Right cardiac atrium (tissue), 5 donors: ENCODE measurements at regions not wholly inside any gene's neighbourhood (a gene's known extent, or its start where the extent isn't known, plus 50 kb on each side); places are given as distances from the start of the nearest gene placed in this dataset.
"Not testable (repeated sequence)": the region's sequence is repeated elsewhere in the genome, so short reads cannot be mapped to it uniquely, and the experiment has no call there.

ENCODE experiments used
- ATAC-seq, 2 donors: fragments of 200-7000 bp; cut with Tn5 transposase; one replicate each; pipeline versions ENCODE4 v1.8.0 to v1.9.1; 2020; ENCODE audit warnings: moderate library complexity in 2 of 2, mild to moderate bottlenecking in 1 of 2
- DNase-seq, 3 donors: peaks; one replicate each; pipeline ENCODE4 v3.0.0-alpha.2; 2020
- H3K27ac ChIP-seq: one replicate; pipeline ENCODE4 v1.5.1; 2013; ENCODE audit warnings: mild to moderate bottlenecking, low read length, control low read depth, moderate library complexity
- H3K27me3 ChIP-seq: one replicate; pipeline ENCODE4 v1.6.1; 2013; ENCODE audit not compliant: control insufficient read depth, insufficient read depth
- H3K4me1 ChIP-seq: one replicate; pipeline ENCODE4 v1.6.1; 2013; ENCODE audit warnings: low read length; ENCODE audit not compliant: control insufficient read depth, insufficient read depth
- H3K4me3 ChIP-seq: one replicate; pipeline ENCODE4 v1.5.1; 2013; ENCODE audit warnings: low read length, control low read depth
- H3K9me3 ChIP-seq: one replicate; pipeline ENCODE4 v1.6.1; 2013; ENCODE audit warnings: low read length; ENCODE audit not compliant: control insufficient read depth
- whole genome bisulfite sequencing: extraction: QIAGEN DNeasy Blood & Tissue Kit; methylation state at CpG from one replicate; pipeline ENCODE4 v1.1.7; 2013; 5-methylcytosine and 5-hydroxymethylcytosine counted together
- intact Hi-C, 4 donors: fragments of 100-400 bp; cut with DNase I; formaldehyde crosslinking; loops; one replicate each; pipeline versions ENCODE4 v1.11.0 to v1.14.0; 2022 to 2023
- donor health status: healthy with polysubstance abuse.
- donor health status: DM: no; HTN: yes; CAD: no.
- donor health status: DM: no; HTN: no; CAD: no.
- donor health status: DM: no; HTN: yes; CAD: no; lungs with severe emphysema.
- donor health status: DM: yes; HTN: yes; CAD: no.

DNA sequence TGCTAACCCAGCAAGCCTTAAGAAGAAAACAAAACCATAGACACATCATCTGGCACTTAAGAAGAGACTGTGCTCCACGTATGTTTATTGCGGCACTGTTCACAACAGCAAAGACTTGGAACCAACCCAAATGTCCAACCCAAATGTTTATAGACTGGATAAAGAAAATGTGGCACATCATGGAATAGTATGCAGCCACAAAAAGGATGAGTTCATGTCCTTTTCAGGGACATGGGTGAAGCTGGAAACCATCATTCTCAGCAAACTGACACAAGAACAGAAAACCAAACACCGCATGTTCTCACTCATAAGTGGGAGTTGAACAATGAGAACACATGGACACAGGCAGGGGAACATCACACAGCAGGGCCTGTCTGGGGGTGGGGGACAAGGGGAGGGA is 76.5 kb upstream of the PLEKHG1 start:
- DNase-seq, H3K4me3 ChIP-seq, H3K27me3 ChIP-seq, H3K4me1 ChIP-seq, ATAC-seq, H3K9me3 ChIP-seq, intact Hi-C loops, H3K27ac ChIP-seq: not testable (repeated sequence)
- 96% methylated on average over 3 of the region's 3 CpGs for WGBS

DNA sequence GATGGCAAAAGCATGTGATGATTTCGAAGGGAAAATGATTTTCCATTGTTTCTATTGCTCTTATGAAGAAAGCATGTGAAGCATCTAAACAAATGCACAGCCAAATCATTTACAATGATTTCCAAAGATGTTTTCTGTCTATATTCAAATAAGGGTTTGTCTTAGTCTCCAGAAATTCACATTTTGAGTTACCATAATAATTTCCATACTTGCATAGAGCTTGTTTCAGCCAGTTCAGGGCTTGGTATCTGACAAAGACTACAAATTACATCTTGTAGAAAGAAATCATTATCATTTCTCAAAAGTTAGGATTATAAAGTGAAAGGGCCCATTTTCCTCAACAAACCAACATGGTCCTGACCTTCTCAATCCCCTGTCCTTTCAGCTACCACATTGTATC is 74.4 kb upstream of the PLEKHG1 start:
- WGBS = 96% methylated on average over 1 of the region's 1 CpG
- Histone ChIP-seq H3K4me1 (no peaks in the 10 kb centered on the region), H3K4me3 (no peak overlapping the region), H3K27me3 (no peaks in the 10 kb centered on the region), H3K9me3 (no peaks in the 10 kb centered on the region), H3K27ac (no peak overlapping the region)
- DNase-seq = no peak
- intact Hi-C loops = no loop called here
- no peak for ATAC-seq

DNA sequence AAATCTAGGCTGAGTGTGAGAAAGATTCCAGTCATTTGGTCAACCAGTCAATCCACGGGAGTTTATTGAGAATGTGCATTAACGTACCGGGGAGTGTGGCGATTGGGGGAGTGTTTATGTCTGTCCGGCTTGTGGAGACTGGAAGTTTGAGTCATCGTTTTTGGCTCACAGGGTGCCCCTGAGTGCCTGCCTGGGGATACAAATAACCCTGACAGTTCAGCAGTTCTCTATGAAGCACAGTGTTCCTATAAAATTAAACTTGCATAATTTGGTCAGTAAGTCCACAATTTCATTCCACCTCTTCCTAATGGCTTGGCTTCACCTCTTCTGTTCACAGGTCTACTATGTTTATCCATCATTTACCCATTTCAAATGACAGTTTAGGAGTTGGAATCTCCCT is 72.6 kb upstream of the PLEKHG1 start:
- no peak overlapping the region for H3K4me3 ChIP-seq
- H3K27me3 ChIP-seq = no peaks in the 10 kb centered on the region
- H3K9me3 ChIP-seq = no peaks in the 10 kb centered on the region
- intact Hi-C loops = no loop called here
- 53% methylated on average over 6 of the region's 6 CpGs for WGBS
- ATAC-seq = peak; percentile 59 to 66
- no peak for DNase-seq
- no peaks in the 10 kb centered on the region for H3K4me1 ChIP-seq
- no peak overlapping the region for H3K27ac ChIP-seq

DNA sequence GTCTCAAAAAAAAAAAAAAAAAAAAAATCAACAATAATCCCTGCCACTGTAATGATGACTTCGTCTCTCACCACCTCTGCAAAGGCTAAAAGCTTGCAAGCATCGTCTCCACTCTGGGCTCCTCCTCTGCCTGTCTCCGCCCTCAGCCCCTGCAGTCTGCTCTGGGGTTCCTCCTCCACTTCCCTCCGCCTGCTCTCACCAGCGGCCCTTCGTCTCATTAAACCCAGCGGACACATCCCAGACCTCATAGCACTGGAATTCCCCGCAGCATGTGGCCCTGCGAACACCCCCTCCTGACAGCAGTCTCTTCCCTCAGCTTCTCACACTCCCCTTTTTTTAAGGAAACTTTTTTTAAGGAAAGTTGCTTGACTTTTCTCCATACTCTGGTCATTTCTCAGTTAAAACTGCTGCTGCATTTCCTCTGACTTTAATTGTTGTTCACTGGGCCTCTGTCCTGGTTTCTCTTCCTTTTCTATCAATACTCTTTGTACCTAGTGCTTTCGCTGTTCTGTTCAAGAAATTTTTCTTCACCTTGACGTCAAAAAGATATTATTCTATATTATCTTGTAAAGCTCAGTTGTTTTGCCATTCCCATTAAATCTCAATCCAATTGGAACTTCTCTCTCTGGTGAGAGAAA is 70.9 kb upstream of the PLEKHG1 start:
- Histone ChIP-seq H3K9me3 (no peaks in the 10 kb centered on the region), H3K4me3 (no peak overlapping the region), H3K27ac (no peak overlapping the region), H3K27me3 (no peaks in the 10 kb centered on the region), H3K4me1 (no peaks in the 10 kb centered on the region)
- ATAC-seq (peak; percentile 91 to 93), DNase-seq (peak; percentile 60 to 77 (median 76))
- 20% methylated on average over 11 of the region's 11 CpGs for WGBS
- intact Hi-C loops = no loop called here

DNA sequence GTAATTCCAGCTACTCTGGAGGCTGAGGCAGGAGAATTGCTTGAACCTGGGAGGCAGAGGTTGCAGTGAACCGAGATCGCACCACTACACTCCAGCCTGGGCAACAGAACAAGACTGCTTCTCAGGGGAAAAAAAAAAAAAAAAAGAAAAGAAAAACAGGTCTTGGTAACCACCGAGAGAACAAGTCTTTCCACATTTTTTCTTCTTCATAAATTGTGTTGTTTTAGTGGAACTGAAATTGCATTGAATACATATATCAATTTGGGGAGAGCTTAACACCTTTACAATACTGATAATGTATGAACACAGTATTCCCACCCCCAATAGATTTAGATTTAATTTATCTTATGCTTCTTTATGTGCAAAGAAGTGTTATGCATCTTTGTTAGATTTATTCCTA is 70.0 kb upstream of the PLEKHG1 start:
- 86% methylated on average over 3 of the region's 3 CpGs for WGBS
- no peak for DNase-seq
- ATAC-seq = no peak
- intact Hi-C loops = no loop called here
- H3K4me3 ChIP-seq = no peak overlapping the region
- H3K27ac ChIP-seq = no peak overlapping the region
- no peaks in the 10 kb centered on the region for H3K9me3 ChIP-seq
- H3K27me3 ChIP-seq = no peaks in the 10 kb centered on the region
- H3K4me1 ChIP-seq = no peaks in the 10 kb centered on the region

DNA sequence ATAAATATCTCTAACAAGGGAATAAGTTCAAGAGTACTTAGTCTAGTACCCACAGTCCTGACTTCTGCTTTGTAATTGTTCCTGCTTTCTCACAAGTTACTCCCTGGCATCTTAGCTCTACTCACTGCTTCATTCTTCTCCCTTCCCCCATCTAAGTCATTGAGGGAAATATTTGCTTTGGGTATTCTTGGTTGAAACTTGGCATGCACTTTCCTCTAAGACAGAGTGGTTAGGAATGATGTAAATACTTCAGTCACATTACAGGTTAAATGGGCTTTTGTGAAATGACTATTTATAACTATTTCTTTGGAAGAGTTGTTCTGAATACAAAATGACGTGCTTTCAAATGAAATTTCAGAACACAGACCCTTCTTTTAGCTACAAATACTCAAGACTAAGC is 67.7 kb upstream of the PLEKHG1 start:
- no peaks in the 10 kb centered on the region for H3K9me3 ChIP-seq
- H3K27me3 ChIP-seq = no peaks in the 10 kb centered on the region
- H3K4me1 ChIP-seq = no peaks in the 10 kb centered on the region
- 86% methylated on average over 1 of the region's 1 CpG for WGBS
- DNase-seq = no peak
- intact Hi-C loops = no loop called here
- ATAC-seq = no peak
- no peak overlapping the region for H3K4me3 ChIP-seq
- no peak overlapping the region for H3K27ac ChIP-seq

DNA sequence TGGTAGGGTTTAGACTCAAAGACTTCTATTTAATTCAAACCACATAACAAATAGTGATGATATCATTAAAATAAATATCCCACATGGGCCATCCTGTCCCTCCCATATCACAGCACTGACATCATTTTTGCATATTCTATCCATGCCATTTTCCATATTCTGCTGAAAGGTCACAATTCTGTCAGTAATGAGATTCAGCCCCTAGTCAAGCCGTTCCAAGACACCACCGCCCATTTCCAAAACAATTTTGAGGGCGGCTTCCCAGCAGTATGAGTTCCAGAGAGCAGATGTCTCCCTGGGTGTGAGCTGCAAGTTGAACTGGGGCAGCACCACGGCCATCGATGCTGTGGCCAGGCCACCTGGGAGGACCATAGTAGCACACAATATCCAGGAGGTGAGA is 65.1 kb upstream of the PLEKHG1 start:
- Histone ChIP-seq H3K4me1 (peaks cover 3% of the 10 kb centered on the region), H3K9me3 (no peaks in the 10 kb centered on the region), H3K4me3 (no peak overlapping the region), H3K27me3 (no peaks in the 10 kb centered on the region), H3K27ac (no peak overlapping the region)
- DNase-seq (no peak), ATAC-seq (peak in 1 of 2 donors; percentile 32)
- WGBS = 74% methylated on average over 5 of the region's 5 CpGs
- intact Hi-C loops = no loop called here

DNA sequence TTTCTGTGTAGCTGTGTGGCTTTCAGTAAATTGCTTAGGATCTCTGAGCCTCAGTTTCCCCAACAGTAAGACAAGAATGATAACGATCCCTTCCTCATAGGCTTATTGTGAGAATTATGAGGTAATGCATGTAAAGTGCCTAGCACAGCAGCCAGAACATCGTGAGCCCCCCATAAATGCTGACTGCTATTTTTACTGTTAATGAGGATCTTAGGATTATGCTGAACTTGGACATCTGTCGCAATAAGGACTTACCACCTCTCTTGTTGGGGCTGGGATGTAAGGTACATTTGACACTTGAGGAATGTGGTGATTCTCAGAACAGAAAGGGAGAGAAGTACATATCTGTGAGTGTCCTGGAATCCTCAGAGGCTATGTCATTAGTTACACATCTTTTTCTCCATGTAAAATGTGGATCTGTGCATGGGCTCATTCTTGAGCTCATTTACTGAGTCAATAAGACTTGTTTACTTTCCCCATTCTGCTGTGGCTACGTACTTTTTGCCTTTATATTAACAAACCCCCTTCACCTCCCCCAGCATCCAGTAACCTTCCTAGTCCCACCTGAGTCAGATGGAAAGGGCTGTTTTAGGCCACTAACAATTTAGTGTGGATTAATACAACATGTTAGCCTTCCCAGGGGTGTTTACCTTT is 64.4 kb upstream of the PLEKHG1 start:
- Histone ChIP-seq H3K4me1 (peaks cover 3% of the 10 kb centered on the region), H3K27ac (no peak overlapping the region), H3K9me3 (no peaks in the 10 kb centered on the region), H3K27me3 (no peaks in the 10 kb centered on the region), H3K4me3 (no peak overlapping the region)
- ATAC-seq = no peak
- no peak for DNase-seq
- WGBS = 85% methylated on average over 4 of the region's 4 CpGs
- intact Hi-C loops = no loop called here

DNA sequence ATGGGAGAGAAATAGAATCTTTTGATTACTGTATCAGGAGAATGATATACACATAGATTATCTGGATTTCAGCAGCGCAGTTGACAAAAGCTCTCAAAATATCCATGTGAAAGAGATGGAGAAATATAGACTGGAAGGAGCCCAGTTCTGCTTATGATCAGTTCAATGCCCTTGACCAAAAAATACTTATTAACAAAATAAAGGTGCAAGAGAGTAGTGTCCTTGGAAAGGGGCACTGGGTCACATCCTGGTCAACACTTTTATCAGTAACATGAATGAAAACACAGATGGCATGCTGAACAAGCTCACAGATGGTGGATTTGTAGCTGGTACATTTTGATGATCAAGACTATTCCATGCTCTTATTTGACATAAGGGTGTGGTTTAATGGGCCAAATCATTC is 63.9 kb upstream of the PLEKHG1 start:
- ATAC-seq = no peak
- Histone ChIP-seq H3K4me3 (no peak overlapping the region), H3K27ac (no peak overlapping the region), H3K27me3 (no peaks in the 10 kb centered on the region), H3K4me1 (peaks cover 3% of the 10 kb centered on the region), H3K9me3 (no peaks in the 10 kb centered on the region)
- no peak for DNase-seq
- 96% methylated on average over 1 of the region's 1 CpG for WGBS
- intact Hi-C loops = no loop called here

DNA sequence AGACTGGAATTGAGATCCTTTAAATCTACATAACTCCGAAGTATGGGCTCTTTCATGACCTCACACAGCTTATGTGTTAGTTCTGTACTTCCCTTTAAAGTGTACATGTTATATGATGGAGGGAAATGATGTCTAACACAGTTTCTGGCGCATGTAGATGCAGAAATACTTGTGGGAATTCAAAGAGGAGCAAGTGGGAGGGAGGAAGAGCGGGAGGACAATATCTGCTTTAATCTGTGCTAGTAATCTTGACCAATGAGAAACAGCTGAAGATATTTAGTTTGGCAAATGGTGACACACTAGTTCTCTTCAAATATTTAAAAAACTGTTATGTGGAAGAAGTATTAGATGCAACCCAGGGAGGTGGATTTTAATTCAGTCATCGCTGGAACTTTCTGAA is 62.9 kb upstream of the PLEKHG1 start:
- intact Hi-C loops = no loop called here
- Histone ChIP-seq H3K4me1 (peaks cover 3% of the 10 kb centered on the region), H3K27ac (no peak overlapping the region), H3K9me3 (no peaks in the 10 kb centered on the region), H3K4me3 (no peak overlapping the region), H3K27me3 (no peaks in the 10 kb centered on the region)
- no peak for ATAC-seq
- DNase-seq = no peak
- 67% methylated on average over 4 of the region's 4 CpGs for WGBS

DNA sequence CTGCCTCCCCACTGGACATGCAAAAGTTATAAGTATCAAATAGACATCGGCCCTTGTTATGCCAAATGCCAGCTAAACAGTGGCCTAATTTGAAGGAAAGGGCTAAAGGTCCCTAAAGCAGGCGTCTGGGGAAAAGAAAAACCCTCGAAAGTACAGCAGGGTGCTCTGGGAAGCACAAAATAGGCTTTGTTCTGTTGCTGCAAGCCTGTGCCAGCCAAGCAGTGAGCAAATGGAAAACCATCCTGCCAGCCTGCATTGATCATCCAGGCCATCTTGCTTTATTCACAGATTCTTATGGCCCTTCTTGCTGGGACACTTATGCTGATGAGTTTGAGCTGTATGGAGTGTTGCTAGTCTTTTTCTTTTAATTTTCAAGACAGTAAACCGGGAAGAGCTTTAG is 62.2 kb upstream of the PLEKHG1 start:
- ATAC-seq (no peak), DNase-seq (no peak)
- intact Hi-C loops = no loop called here
- Histone ChIP-seq H3K9me3 (no peaks in the 10 kb centered on the region), H3K27me3 (no peaks in the 10 kb centered on the region), H3K4me1 (peaks cover 3% of the 10 kb centered on the region), H3K4me3 (no peak overlapping the region), H3K27ac (peak overlapping the region; percentile 38)
- WGBS = 53% methylated on average over 4 of the region's 4 CpGs

DNA sequence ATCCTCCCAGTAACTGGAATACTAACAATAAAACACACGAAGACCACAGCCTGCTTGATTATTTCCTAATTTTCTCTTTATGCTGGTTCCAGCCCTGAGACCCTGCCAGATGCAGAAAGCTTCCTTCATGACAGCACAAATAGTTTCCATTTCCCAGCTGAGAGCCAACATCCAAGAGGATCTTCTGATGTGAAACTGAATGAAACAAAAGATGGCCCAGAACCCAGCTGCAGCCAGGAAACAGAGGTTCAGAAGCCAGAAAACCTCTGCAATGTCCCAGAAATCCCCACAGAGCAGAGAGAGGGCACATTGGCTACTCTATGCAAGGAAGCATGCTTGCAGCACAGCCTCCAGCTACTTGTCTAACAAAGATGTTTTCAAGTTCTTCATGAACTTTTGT is 61.8 kb upstream of the PLEKHG1 start:
- Histone ChIP-seq H3K27me3 (no peaks in the 10 kb centered on the region), H3K4me3 (no peak overlapping the region), H3K9me3 (no peaks in the 10 kb centered on the region), H3K4me1 (peaks cover 3% of the 10 kb centered on the region), H3K27ac (peak overlapping the region; percentile 13)
- DNase-seq (peak in 1 of 3 donors; percentile 25), ATAC-seq (peak; percentile 26 to 40)
- intact Hi-C loops = no loop called here
- WGBS = 23% methylated on average over 1 of the region's 1 CpG
